GM12872 (cell line): ENCODE measurements at regions not wholly inside any gene's neighbourhood (a gene's known extent, or its start where the extent isn't known, plus 50 kb on each side); places are given as distances from the start of the nearest gene placed in this dataset.

Source experiments
- CTCF ChIP-seq: IDR thresholded peaks from 3 replicates; pipeline ENCODE4 v1.5.1; 2011; ENCODE audit warnings: low read depth, mild to moderate bottlenecking, low read length, moderate library complexity; ENCODE audit not compliant: insufficient read depth

GRCh38 chr1:67632811-67633655 lies 52.0 kb upstream of the GADD45A start:
- TF ChIP-seq CTCF, result no peak

GRCh38 chr1:67634396-67634935 lies 50.5 kb upstream of the GADD45A start:
- TF ChIP-seq CTCF, result no peak

- TF ChIP-seq CTCF, result no peak
Measured at GRCh38 chr1:67635055-67635809, 49.8 kb upstream of the GADD45A start.
